ENCODE measurements at regions not wholly inside any gene's neighbourhood (a gene's known extent, or its start where the extent isn't known, plus 50 kb on each side); places are given as distances from the start of the nearest gene placed in this dataset.

GRCh38 chr7:17097668-17098297 lies 200.7 kb upstream of the AHR start:
- FAIRE-seq (peak; percentile 76), DNase-seq (ENCODE audit: low read depth, low spot score) (no peak)
- H3K9ac ChIP-seq (ENCODE audit: control insufficient read depth, extremely low read depth, insufficient read depth, low read length) = peak overlapping the region; percentile 61
- peak overlapping the region; percentile 89 for H2AFZ ChIP-seq (ENCODE audit: control insufficient read depth, low read length)
- no peaks in the 10 kb centered on the region for H3K9me1 ChIP-seq (ENCODE audit: control insufficient read depth, extremely low read depth, insufficient read depth, low read length)
- no peaks in the 10 kb centered on the region for H3K79me2 ChIP-seq (ENCODE audit: control insufficient read depth, insufficient read depth, low read length)
- TF ChIP-seq CTCF (optimal IDR thresholded peaks at IDR 0.05 in 1 of 3, IDR thresholded peaks at IDR 0.05 in 1 of 3, conservative IDR thresholded peaks at IDR 0.05 in 1 of 3; ENCODE audit: extremely low read depth in 1 of 3, insufficient read depth in 2 of 3, low read length in 3 of 3) (no peak), EZH2 (IDR thresholded peaks at IDR 0.05; ENCODE audit: low read length) (no peak)
- peak overlapping the region in 2 of 3 experiments; percentile 29 to 41 for H3K4me3 ChIP-seq (ENCODE audit: control insufficient read depth in 2 of 3, extremely low read depth in 1 of 3, insufficient read depth in 2 of 3, low read depth in 1 of 3, low read length in 3 of 3)
- H3K9me3 ChIP-seq (ENCODE audit: control insufficient read depth, low read depth, low read length) = no peaks in the 10 kb centered on the region
- H3K36me3 ChIP-seq (ENCODE audit: control insufficient read depth in 2 of 2, extremely low read depth in 1 of 2, insufficient read depth in 2 of 2, low read length in 2 of 2) = no peaks in the 10 kb centered on the region
- peak overlapping the region; percentile 85 for H3K4me2 ChIP-seq (ENCODE audit: control insufficient read depth, extremely low read depth, insufficient read depth, low read depth, low read length)
- H4K20me1 ChIP-seq (ENCODE audit: control insufficient read depth, extremely low read depth, insufficient read depth, low read length) = no peaks in the 10 kb centered on the region
- H3K27me3 ChIP-seq (ENCODE audit: control insufficient read depth, extremely low read depth, insufficient read depth, low read length) = no peaks in the 10 kb centered on the region
- dilution Hi-C loops (cut with MboI; ENCODE audit: extremely low pct_ligation_motif_present, low sequenced_read_pairs) = no loop called here
- H3K4me1 ChIP-seq (ENCODE audit: control insufficient read depth, extremely low read depth, insufficient read depth, low read length) = peaks cover 57% of the 10 kb centered on the region
- peak overlapping the region; percentile 75 for H3K27ac ChIP-seq (ENCODE audit: control insufficient read depth, insufficient read depth, low read length)

GRCh38 chr7:17098515-17098914 lies 199.9 kb upstream of the AHR start:
- Histone ChIP-seq H3K79me2 (ENCODE audit: control insufficient read depth, insufficient read depth, low read length) (no peaks in the 10 kb centered on the region), H3K36me3 (ENCODE audit: control insufficient read depth in 2 of 2, extremely low read depth in 1 of 2, insufficient read depth in 2 of 2, low read length in 2 of 2) (no peaks in the 10 kb centered on the region), H3K9ac (ENCODE audit: control insufficient read depth, extremely low read depth, insufficient read depth, low read length) (no peak overlapping the region), H3K4me1 (ENCODE audit: control insufficient read depth, extremely low read depth, insufficient read depth, low read length) (peaks cover 57% of the 10 kb centered on the region), H3K4me2 (ENCODE audit: control insufficient read depth, extremely low read depth, insufficient read depth, low read depth, low read length) (peak overlapping the region; percentile 85), H3K27ac (ENCODE audit: control insufficient read depth, insufficient read depth, low read length) (peak overlapping the region; percentile 75), H3K4me3 (ENCODE audit: control insufficient read depth in 2 of 3, extremely low read depth in 1 of 3, insufficient read depth in 2 of 3, low read depth in 1 of 3, low read length in 3 of 3) (no peak overlapping the region), H3K9me1 (ENCODE audit: control insufficient read depth, extremely low read depth, insufficient read depth, low read length) (no peaks in the 10 kb centered on the region), H3K9me3 (ENCODE audit: control insufficient read depth, low read depth, low read length) (no peaks in the 10 kb centered on the region), H3K27me3 (ENCODE audit: control insufficient read depth, extremely low read depth, insufficient read depth, low read length) (no peaks in the 10 kb centered on the region), H2AFZ (ENCODE audit: control insufficient read depth, low read length) (no peak overlapping the region), H4K20me1 (ENCODE audit: control insufficient read depth, extremely low read depth, insufficient read depth, low read length) (no peaks in the 10 kb centered on the region)
- dilution Hi-C loops (cut with MboI; ENCODE audit: extremely low pct_ligation_motif_present, low sequenced_read_pairs) = no loop called here
- no peak for DNase-seq (ENCODE audit: low read depth, low spot score)
- FAIRE-seq = no peak
- TF ChIP-seq EZH2 (IDR thresholded peaks at IDR 0.05; ENCODE audit: low read length) = no peak

Measured in keratinocyte (primary cell).